ENCODE measurements at regions not wholly inside any gene's neighbourhood (a gene's known extent, or its start where the extent isn't known, plus 50 kb on each side); places are given as distances from the start of the nearest gene placed in this dataset.
A peak's percentile ranks its signal among the peaks of the same experiment; 100 is the strongest.

DNA sequence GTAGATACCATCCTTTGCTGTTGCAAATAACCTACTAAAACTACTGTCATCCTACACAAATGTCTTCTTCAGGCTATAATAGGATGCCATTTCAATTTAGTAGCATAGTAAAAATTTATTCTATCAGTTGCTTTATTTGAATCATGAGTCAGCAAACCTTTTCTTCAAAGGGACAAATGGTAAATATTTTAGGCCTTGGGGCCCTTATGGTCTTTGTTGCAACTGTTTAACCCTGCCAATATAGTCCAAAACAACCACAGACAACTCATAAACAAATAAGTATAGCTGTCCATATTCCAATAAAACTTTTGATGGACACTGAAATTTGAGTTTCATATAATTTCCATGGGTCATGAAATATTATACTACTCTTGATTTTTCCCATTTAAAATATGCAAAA lies 54.0 kb upstream of the CCBE1 start:
- no peak for DNase-seq (ENCODE audit: low read depth)
- Histone ChIP-seq H3K9ac (ENCODE audit: low read length) (peak overlapping the region; percentile 53), H3K4me1 (ENCODE audit: control insufficient read depth, insufficient read depth, low read length) (peaks cover 49% of the 10 kb centered on the region), H3K9me3 (ENCODE audit: control insufficient read depth, low read length) (peaks cover 5% of the 10 kb centered on the region), H3K27me3 (replicated peaks; ENCODE audit: control insufficient read depth, insufficient read depth, low read length) (no peaks in the 10 kb centered on the region), H3K4me3 (ENCODE audit: low read length) (no peak overlapping the region), H3K36me3 (ENCODE audit: control insufficient read depth, insufficient read depth, low read length, severe bottlenecking) (no peaks in the 10 kb centered on the region)

DNA sequence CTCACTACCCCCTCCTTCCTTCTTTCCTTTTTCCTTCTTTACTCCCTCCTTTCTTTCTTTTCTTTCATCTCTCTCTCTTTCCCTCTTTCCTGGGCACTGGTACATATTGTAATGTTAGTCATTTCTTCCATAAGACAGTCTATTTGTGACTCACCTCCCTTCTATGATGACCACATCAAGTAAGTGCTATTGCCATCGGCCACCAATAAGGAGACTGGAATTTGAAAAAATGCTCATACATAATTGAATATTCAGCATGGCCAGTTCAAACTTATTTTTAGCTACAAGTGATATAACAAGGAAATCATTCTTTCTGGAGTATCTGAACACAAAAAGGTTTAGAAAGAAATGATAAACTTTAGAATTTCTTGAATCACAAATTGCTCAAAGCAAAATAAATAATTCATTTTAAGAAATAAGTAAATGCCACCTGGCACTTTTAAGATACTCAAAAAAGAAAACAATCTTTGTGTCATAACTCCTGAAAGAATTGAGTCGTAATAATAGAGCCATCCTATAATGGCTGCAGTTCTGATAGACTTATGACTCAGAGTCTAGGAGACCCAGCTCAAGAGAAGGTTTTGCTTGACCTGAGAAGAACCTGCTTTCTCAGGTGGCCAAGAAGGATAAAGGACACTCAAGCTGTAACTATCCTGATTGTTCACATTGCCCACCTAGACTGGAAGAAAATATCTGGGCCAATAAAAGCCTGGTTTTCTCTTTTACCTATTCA lies 51.6 kb upstream of the CCBE1 start:
- H3K4me1 ChIP-seq (ENCODE audit: control insufficient read depth, insufficient read depth, low read length): peaks cover 65% of the 10 kb centered on the region
- H3K9me3 ChIP-seq (ENCODE audit: control insufficient read depth, low read length): peaks cover 5% of the 10 kb centered on the region
- peak; percentile 80 for DNase-seq (ENCODE audit: low read depth)
- no peaks in the 10 kb centered on the region for H3K36me3 ChIP-seq (ENCODE audit: control insufficient read depth, insufficient read depth, low read length, severe bottlenecking)
- peak overlapping the region; percentile 24 for H3K9ac ChIP-seq (ENCODE audit: low read length)
- H3K27me3 ChIP-seq (replicated peaks; ENCODE audit: control insufficient read depth, insufficient read depth, low read length): no peaks in the 10 kb centered on the region
- H3K4me3 ChIP-seq (ENCODE audit: low read length): no peak overlapping the region

All from adipocyte (in vitro differentiated cells).